HEK293 (cell line): ENCODE measurements at regions not wholly inside any gene's neighbourhood (a gene's known extent, or its start where the extent isn't known, plus 50 kb on each side); places are given as distances from the start of the nearest gene placed in this dataset.

Experiments
- CTCF ChIA-PET: fragments of 350-600 bp; formaldehyde crosslinking; extraction: SDS; loops from one replicate; lab custom pipeline; 2021; ENCODE audit warnings: antibody characterized with exemption; lab: Yijun Ruan, JAX
- POLR2A ChIA-PET: fragments of 300-600 bp; formaldehyde crosslinking; extraction: SDS; loops from one replicate; lab custom pipeline; 2020; ENCODE audit warnings: antibody characterized with exemption, inconsistent platforms; lab: Yijun Ruan, JAX
- H3K27ac ChIP-seq: fragments of 200-500 bp; sonication (Bioruptor generic); 2 replicates; pipeline ENCODE4 v1.5.1; 2014; ENCODE audit warnings: low read depth, low read length, control low read depth, inconsistent platforms; ENCODE audit errors: extremely low read depth
- H3K36me3 ChIP-seq, 2 experiments: fragments of 200-500 bp in 1 of 2; sonication (Bioruptor generic) in 1 of 2; 1 replicate in 1 of 2; 2 replicates in 1 of 2; pipeline ENCODE4 v1.5.1; 2014 to 2017; ENCODE audit warnings: inconsistent platforms in 2 of 2, low read length in 2 of 2; ENCODE audit not compliant: control insufficient read depth in 2 of 2, insufficient read depth in 1 of 2
- H3K4me1 ChIP-seq: fragments of 200-500 bp; sonication (Bioruptor generic); 2 replicates; pipeline ENCODE4 v1.5.1; 2014; ENCODE audit warnings: mild to moderate bottlenecking, low read length, inconsistent platforms; ENCODE audit not compliant: control insufficient read depth, insufficient read depth
- H3K4me3 ChIP-seq: 2 replicates; pipeline ENCODE4 v1.5.1; 2011; ENCODE audit warnings: low read depth, mild to moderate bottlenecking, control low read depth, low read length, moderate library complexity
- H3K9me3 ChIP-seq: fragments of 200-500 bp; sonication (Bioruptor generic); 2 replicates; pipeline ENCODE4 v1.5.1; 2014; ENCODE audit warnings: low read depth, low read length, inconsistent platforms; ENCODE audit not compliant: control insufficient read depth, insufficient read depth
- REST ChIP-seq: fragments of 450-650 bp; formaldehyde crosslinking; IDR thresholded peaks from 2 replicates; pipeline ENCODE4 v1.5.1; 2016; ENCODE audit warnings: missing biosample characterization, missing genetic modification characterization
- TSHZ1 ChIP-seq: fragments of 450-650 bp; formaldehyde crosslinking; IDR thresholded peaks from 2 replicates; pipeline ENCODE4 v1.5.1; 2016; ENCODE audit warnings: missing biosample characterization, missing genetic modification characterization, borderline replicate concordance
- ZNF121 ChIP-seq: fragments of 450-650 bp; formaldehyde crosslinking; IDR thresholded peaks from 2 replicates; pipeline ENCODE4 v1.5.1; 2016; ENCODE audit warnings: missing biosample characterization, missing genetic modification characterization
- ZNF202 ChIP-seq: fragments of 450-650 bp; formaldehyde crosslinking; IDR thresholded peaks from 2 replicates; pipeline ENCODE4 v1.5.1; 2016; ENCODE audit warnings: missing biosample characterization, missing genetic modification characterization, borderline replicate concordance
- ZNF398 ChIP-seq: fragments of 450-650 bp; formaldehyde crosslinking; IDR thresholded peaks from 2 replicates; pipeline ENCODE4 v1.5.1; 2017; ENCODE audit warnings: missing biosample characterization, missing genetic modification characterization
- ZNF404 ChIP-seq: fragments of 450-650 bp; formaldehyde crosslinking; IDR thresholded peaks from 2 replicates; pipeline ENCODE4 v1.5.1; 2017; ENCODE audit warnings: missing biosample characterization, missing genetic modification characterization
- ZNF501 ChIP-seq: fragments of 450-650 bp; formaldehyde crosslinking; IDR thresholded peaks from 2 replicates; pipeline ENCODE4 v1.5.1; 2016; ENCODE audit warnings: missing biosample characterization, missing genetic modification characterization
- ZNF518A ChIP-seq: fragments of 450-650 bp; formaldehyde crosslinking; conservative IDR thresholded peaks from 2 replicates; pipeline ENCODE4 v1.5.1; 2016; ENCODE audit warnings: low read depth, missing biosample characterization, missing genetic modification characterization
- ZNF548 ChIP-seq: fragments of 450-650 bp; formaldehyde crosslinking; IDR thresholded peaks from 2 replicates; pipeline ENCODE4 v1.5.1; 2016; ENCODE audit warnings: missing biosample characterization, missing genetic modification characterization
- ZNF639 ChIP-seq: fragments of 450-650 bp; formaldehyde crosslinking; IDR thresholded peaks from 2 replicates; pipeline ENCODE4 v1.5.1; 2016; ENCODE audit warnings: missing biosample characterization, missing genetic modification characterization
- ZNF704 ChIP-seq: fragments of 450-650 bp; formaldehyde crosslinking; IDR thresholded peaks from 2 replicates; pipeline ENCODE4 v1.5.1; 2016; ENCODE audit warnings: missing biosample characterization, missing genetic modification characterization
- ZXDB ChIP-seq: fragments of 450-650 bp; formaldehyde crosslinking; IDR thresholded peaks from 2 replicates; pipeline ENCODE4 v1.5.1; 2016; ENCODE audit warnings: missing biosample characterization, missing genetic modification characterization

GRCh38 chr2:125371867-125372266, 1284.1 kb upstream of the GYPC start:
- H3K9me3 ChIP-seq: no peaks in the 10 kb centered on the region
- H3K27ac ChIP-seq: no peak overlapping the region
- TF ChIP-seq ZXDB (tag by site-specific recombination) (no peak), ZNF398 (tag by site-specific recombination) (no peak), ZNF639 (no peak)
- no peak overlapping the region for H3K4me3 ChIP-seq
- H3K4me1 ChIP-seq: no peaks in the 10 kb centered on the region
- POLR2A ChIA-PET: no interaction called here
- no peaks in the 10 kb centered on the region for H3K36me3 ChIP-seq
- CTCF ChIA-PET: no interaction called here

- H3K9me3 ChIP-seq: no peaks in the 10 kb centered on the region
- no peak for TF ChIP-seq TSHZ1 (tag by site-specific recombination)
- no peak overlapping the region for H3K4me3 ChIP-seq
- ChIA-PET CTCF (no interaction called here), POLR2A (no interaction called here)
- H3K4me1 ChIP-seq: no peaks in the 10 kb centered on the region
- no peak overlapping the region for H3K27ac ChIP-seq
- no peaks in the 10 kb centered on the region for H3K36me3 ChIP-seq
Observed at GRCh38 chr2:125373293-125373692, 1282.7 kb upstream of the GYPC start.

GRCh38 chr2:125386074-125386473, 1269.9 kb upstream of the GYPC start:
- POLR2A ChIA-PET: no interaction called here
- Histone ChIP-seq H3K9me3 (no peaks in the 10 kb centered on the region), H3K36me3 (no peaks in the 10 kb centered on the region), H3K4me1 (no peaks in the 10 kb centered on the region), H3K4me3 (no peak overlapping the region), H3K27ac (no peak overlapping the region)
- CTCF ChIA-PET: no interaction called here
- TF ChIP-seq ZNF202 (tag by site-specific recombination) (no peak), ZNF518A (tag by site-specific recombination) (no peak), ZNF548 (tag by site-specific recombination) (no peak), ZNF404 (tag by site-specific recombination) (no peak), REST (tag by site-specific recombination) (no peak), ZNF501 (tag by site-specific recombination) (no peak), ZNF121 (tag by site-specific recombination) (no peak), ZNF704 (tag by site-specific recombination) (no peak)
